ENCODE measurements at regions not wholly inside any gene's neighbourhood (a gene's known extent, or its start where the extent isn't known, plus 50 kb on each side); places are given as distances from the start of the nearest gene placed in this dataset.

DNA sequence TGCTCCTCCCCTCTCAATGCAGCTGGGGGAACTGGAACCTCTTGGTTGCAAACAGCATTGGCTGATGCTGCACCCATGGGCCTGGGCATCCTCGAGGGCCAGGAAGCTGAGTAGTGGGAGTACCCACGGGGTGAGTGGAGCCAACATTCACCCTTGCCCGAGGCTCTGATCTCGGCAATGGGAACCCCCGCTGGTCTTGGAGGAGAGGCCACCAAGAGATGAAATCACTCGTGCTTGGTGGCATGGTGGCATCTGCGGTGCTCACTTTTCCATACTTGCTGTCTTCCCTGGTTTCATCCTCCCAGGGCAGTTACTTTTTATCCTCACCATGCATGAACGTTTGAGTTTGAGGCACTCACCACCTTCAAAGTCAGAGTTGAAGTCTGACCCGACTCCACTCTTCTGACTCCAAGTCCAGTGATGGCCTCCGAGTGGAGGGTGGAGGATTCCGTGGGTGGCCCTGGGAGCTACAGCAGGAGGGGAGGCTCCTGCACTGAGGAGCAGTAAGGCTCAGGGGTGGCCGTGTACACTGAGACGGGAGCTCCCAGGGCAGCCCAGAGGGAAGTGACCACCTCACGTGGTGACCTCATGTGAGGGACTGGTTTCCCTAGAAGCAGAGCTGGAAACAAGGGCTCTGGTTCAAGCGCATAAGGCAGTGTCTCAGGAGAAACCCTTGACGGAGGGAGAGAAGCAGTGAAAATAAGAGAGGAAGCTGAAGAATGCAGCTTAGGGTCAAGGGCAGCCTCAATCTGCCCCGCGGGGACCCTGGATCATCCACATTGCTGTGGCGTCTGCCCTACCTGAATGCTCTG lies 349.1 kb downstream of the TCERG1L start:
- no peaks in the 10 kb centered on the region for H3F3A ChIP-seq (ENCODE audit: insufficient read depth)
- WGBS, 2 experiments (ENCODE audit: low coverage in 1 of 2, low lambda C conversion rate in 2 of 2, missing lambda C conversion rate in 2 of 2): 41 to 45% methylated on average over 19 of the region's 19 CpGs

DNA sequence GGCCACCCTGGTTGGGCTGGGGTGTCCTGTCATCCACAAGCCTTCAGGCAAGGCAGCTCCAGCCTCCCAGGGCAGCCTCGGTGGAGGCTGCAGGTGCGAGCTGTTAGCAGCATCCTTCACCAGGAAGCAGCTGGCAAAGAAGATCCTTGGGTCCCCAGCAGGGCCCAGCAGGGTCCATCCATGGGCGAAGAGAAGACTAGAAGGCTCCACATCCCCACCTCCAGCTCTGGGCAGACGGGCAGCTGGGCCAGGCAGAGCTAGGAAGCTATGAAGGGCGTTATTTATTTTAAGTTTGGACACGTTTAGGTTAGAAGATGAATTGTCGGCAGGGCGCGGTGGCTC lies 348.5 kb downstream of the TCERG1L start:
- Histone ChIP-seq H3K79me2 (ENCODE audit: insufficient read depth) (no peaks in the 10 kb centered on the region), H4K20me1 (ENCODE audit: insufficient read depth) (no peaks in the 10 kb centered on the region), H3K4me1 (ENCODE audit: insufficient read depth) (no peaks in the 10 kb centered on the region), H3K27me3 (replicated peaks; ENCODE audit: insufficient read depth) (no peaks in the 10 kb centered on the region), H3F3A (ENCODE audit: insufficient read depth) (no peaks in the 10 kb centered on the region), H3K4me2 (ENCODE audit: unreplicated experiment) (no peak overlapping the region), H3K9ac (no peak overlapping the region), H3K36me3 (ENCODE audit: low read depth) (no peaks in the 10 kb centered on the region), H3K9me2 (ENCODE audit: insufficient read depth) (no peaks in the 10 kb centered on the region), H2AFZ (no peak overlapping the region), H3K4me3 (no peak overlapping the region), H3K9me3 (ENCODE audit: low read depth) (no peaks in the 10 kb centered on the region), H3K27ac (no peak overlapping the region)
- in situ Hi-C loops (cut with MboI): no loop called here
- TF ChIP-seq EZH2phosphoT487 (IDR thresholded peaks at IDR 0.05; ENCODE audit: insufficient read depth, low read depth): no peak
- no peak for TF ChIP-seq EZH2 (IDR thresholded peaks at IDR 0.05; ENCODE audit: insufficient read depth, poor library complexity, severe bottlenecking)
- DNase-seq: no peak
- 46 to 50% methylated on average over 8 to 9 of the region's 9 CpGs for WGBS, 2 experiments (ENCODE audit: low coverage in 1 of 2, low lambda C conversion rate in 2 of 2, missing lambda C conversion rate in 2 of 2)

More for the DNA sequence above, 349.1 kb downstream of the TCERG1L start:
- Histone ChIP-seq H3K27me3 (replicated peaks; ENCODE audit: insufficient read depth) (no peaks in the 10 kb centered on the region), H3K79me2 (ENCODE audit: insufficient read depth) (no peaks in the 10 kb centered on the region), H3K4me2 (ENCODE audit: unreplicated experiment) (no peak overlapping the region), H2AFZ (no peak overlapping the region), H4K20me1 (ENCODE audit: insufficient read depth) (no peaks in the 10 kb centered on the region), H3K9me3 (ENCODE audit: low read depth) (no peaks in the 10 kb centered on the region), H3K4me3 (no peak overlapping the region), H3K9ac (no peak overlapping the region), H3K4me1 (ENCODE audit: insufficient read depth) (no peaks in the 10 kb centered on the region), H3K27ac (no peak overlapping the region), H3K36me3 (ENCODE audit: low read depth) (no peaks in the 10 kb centered on the region), H3K9me2 (ENCODE audit: insufficient read depth) (no peaks in the 10 kb centered on the region)
- in situ Hi-C loops (cut with MboI): no loop called here
- TF ChIP-seq EZH2 (IDR thresholded peaks at IDR 0.05; ENCODE audit: insufficient read depth, poor library complexity, severe bottlenecking): no peak
- TF ChIP-seq EZH2phosphoT487 (IDR thresholded peaks at IDR 0.05; ENCODE audit: insufficient read depth, low read depth): no peak
- DNase-seq: no peak

DNA sequence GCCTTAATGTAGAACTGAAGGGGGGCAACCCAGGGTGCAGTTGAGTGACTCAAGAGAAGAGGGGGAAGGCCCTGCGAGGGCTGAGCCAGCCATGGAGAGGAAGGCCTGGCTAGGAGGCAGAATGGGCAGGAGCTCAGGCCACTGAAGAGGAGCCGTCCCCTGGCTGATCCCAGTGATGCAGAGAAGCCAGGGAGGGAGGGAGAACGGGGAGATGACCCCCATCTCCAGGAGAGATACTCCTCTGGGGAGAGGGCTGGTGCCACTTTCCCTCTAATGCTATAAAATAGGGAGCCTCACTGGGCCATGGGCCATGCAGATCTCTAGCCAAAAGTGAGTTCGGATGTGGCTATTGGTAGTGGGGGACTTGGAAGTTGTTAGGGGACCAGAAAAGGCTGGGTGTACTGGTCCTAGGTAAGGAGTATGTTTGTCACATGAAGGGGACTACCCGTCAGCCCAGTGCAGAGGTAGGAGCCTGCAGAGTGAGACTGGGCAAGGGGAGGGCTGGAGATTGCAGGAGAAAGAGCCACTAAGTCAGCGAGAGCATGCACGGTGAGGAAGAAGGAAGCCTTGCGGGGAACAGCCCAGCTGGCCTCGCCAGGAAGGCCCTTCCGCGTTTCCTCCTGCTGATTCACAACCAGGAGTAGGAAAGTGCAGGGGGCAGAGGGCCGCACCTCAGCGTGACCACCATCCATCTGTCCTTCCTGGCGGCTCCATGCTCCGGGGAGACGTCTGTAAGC lies 347.6 kb downstream of the TCERG1L start:
- TF ChIP-seq EZH2phosphoT487 (IDR thresholded peaks at IDR 0.05; ENCODE audit: insufficient read depth, low read depth) (no peak), EZH2 (IDR thresholded peaks at IDR 0.05; ENCODE audit: insufficient read depth, poor library complexity, severe bottlenecking) (no peak)
- Histone ChIP-seq H3K4me1 (ENCODE audit: insufficient read depth) (no peaks in the 10 kb centered on the region), H3K9ac (no peak overlapping the region), H2AFZ (no peak overlapping the region), H4K20me1 (ENCODE audit: insufficient read depth) (no peaks in the 10 kb centered on the region), H3K9me3 (ENCODE audit: low read depth) (no peaks in the 10 kb centered on the region), H3K27ac (no peak overlapping the region), H3K27me3 (replicated peaks; ENCODE audit: insufficient read depth) (no peaks in the 10 kb centered on the region), H3K9me2 (ENCODE audit: insufficient read depth) (no peaks in the 10 kb centered on the region), H3K36me3 (ENCODE audit: low read depth) (no peaks in the 10 kb centered on the region), H3K4me2 (ENCODE audit: unreplicated experiment) (no peak overlapping the region), H3K4me3 (no peak overlapping the region), H3F3A (ENCODE audit: insufficient read depth) (no peaks in the 10 kb centered on the region), H3K79me2 (ENCODE audit: insufficient read depth) (no peaks in the 10 kb centered on the region)
- DNase-seq: no peak
- WGBS, 2 experiments (ENCODE audit: low coverage in 1 of 2, low lambda C conversion rate in 2 of 2, missing lambda C conversion rate in 2 of 2): 33 to 35% methylated on average over 15 to 16 of the region's 16 CpGs
- in situ Hi-C loops (cut with MboI): no loop called here

DNA sequence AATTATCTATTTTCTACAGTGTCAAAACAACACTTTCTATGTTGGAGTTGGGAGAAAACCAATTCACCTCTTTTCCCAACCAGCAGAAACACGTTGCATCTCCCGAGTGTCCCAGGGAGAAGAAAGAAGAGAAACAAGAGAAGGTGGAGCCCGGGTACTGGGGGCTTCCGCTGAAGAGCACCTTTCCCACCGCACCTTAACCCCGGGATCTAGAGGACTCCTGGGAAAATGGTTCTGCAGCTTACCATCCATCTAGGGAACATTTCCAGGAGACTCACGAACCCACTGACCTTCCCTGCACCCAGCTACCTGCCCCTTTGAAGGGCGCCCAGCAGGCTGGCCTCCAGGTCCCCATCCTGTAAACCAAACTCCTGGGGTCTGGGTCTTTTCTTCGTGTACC lies 346.8 kb downstream of the TCERG1L start:
- H3K4me3 ChIP-seq: no peak overlapping the region
- H2AFZ ChIP-seq: no peak overlapping the region
- in situ Hi-C loops (cut with MboI): no loop called here
- H4K20me1 ChIP-seq (ENCODE audit: insufficient read depth): no peaks in the 10 kb centered on the region
- H3K4me1 ChIP-seq (ENCODE audit: insufficient read depth): no peaks in the 10 kb centered on the region
- H3K27me3 ChIP-seq (replicated peaks; ENCODE audit: insufficient read depth): no peaks in the 10 kb centered on the region
- no peaks in the 10 kb centered on the region for H3K9me2 ChIP-seq (ENCODE audit: insufficient read depth)
- H3K4me2 ChIP-seq (ENCODE audit: unreplicated experiment): no peak overlapping the region
- WGBS, 2 experiments (ENCODE audit: low coverage in 1 of 2, low lambda C conversion rate in 2 of 2, missing lambda C conversion rate in 2 of 2): 38 to 39% methylated on average over 9 of the region's 9 CpGs
- TF ChIP-seq EZH2 (IDR thresholded peaks at IDR 0.05; ENCODE audit: insufficient read depth, poor library complexity, severe bottlenecking): no peak
- TF ChIP-seq EZH2phosphoT487 (IDR thresholded peaks at IDR 0.05; ENCODE audit: insufficient read depth, low read depth): no peak
- H3K36me3 ChIP-seq (ENCODE audit: low read depth): no peaks in the 10 kb centered on the region
- no peaks in the 10 kb centered on the region for H3K9me3 ChIP-seq (ENCODE audit: low read depth)
- H3F3A ChIP-seq (ENCODE audit: insufficient read depth): no peaks in the 10 kb centered on the region
- no peak overlapping the region for H3K9ac ChIP-seq
- DNase-seq: no peak
- H3K27ac ChIP-seq: no peak overlapping the region
- H3K79me2 ChIP-seq (ENCODE audit: insufficient read depth): no peaks in the 10 kb centered on the region

Measured in GM23248 (cell line).